GM21576 (cell line): ENCODE measurements at regions not wholly inside any gene's neighbourhood (a gene's known extent, or its start where the extent isn't known, plus 50 kb on each side); places are given as distances from the start of the nearest gene placed in this dataset.
A peak's percentile ranks its signal among the peaks of the same experiment; 100 is the strongest.

ENCODE experiments used
- ATAC-seq: cut with Tn5 transposase; IDR thresholded peaks from one replicate; pipeline ENCODE4 v1.9.1; 2021; ENCODE audit warnings: mild to moderate bottlenecking, moderate library complexity; ENCODE audit not compliant: unreplicated experiment

DNA sequence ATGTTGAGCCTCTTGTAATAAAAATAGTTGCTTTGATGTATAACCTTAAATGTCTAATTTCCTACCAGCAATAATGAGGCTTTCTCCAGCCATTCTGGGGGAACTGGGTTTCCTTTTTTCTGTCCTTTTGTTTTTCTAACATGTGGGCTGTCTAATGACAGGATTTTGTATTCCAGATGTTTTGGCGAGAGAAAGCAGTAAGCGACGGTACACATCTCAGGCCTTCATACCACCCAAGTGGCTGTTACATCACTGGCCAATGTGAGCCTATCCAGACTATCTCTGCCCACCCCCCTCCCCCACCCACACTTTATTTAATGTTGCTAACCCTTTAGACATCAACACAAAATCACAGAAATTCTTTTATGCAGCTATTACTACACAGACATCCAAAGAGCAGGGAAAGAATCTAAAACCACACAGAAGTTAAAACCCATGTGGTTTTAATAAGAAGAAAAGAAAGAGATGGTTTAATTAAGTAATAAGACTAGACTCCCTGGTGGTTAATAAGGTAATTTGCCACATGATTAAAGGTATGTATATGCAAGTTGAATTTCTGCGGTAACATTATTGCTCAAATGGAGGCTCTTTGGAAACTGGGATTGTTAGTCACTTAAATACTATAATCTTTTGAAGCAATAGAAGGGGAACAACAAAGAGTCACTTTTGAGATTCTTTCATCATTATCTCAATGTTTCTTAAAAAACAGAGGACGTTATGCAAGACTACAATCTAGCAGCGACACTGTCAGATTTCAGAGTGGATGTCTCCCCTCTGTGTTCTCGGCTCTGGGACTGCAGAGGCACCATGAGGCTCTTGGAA lies 365.1 kb downstream of the ENC1 start:
- no peak for ATAC-seq

GRCh38 chr5:74274326-74274725 lies 366.2 kb downstream of the ENC1 start:
- no peak for ATAC-seq

- ATAC-seq: no peak
Measured at GRCh38 chr5:74272831-74273451, 367.6 kb downstream of the ENC1 start.

GRCh38 chr5:74272024-74272775 lies 368.3 kb downstream of the ENC1 start:
- no peak for ATAC-seq

DNA sequence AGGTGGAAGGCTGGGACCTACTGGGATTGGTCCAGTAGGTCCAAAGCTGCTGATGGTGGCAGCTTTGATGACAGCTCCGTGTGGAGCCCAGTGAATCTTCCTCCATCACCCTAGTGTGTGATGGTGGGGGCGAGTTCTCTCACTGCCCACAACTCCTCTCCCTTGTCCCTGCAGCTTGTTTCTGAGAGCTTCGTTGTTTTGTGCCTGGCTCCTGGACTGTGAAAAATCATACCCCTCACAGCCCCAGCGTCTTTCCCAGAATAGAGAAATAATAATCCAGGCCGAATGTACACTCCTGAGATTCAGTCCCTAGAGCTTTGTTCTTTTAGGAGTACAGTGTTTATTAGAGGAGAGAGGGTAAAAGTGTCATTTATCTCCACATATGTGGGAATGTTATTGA lies 372.2 kb downstream of the ENC1 start:
- ATAC-seq: no peak

- ATAC-seq: no peak
Measured at GRCh38 chr5:74266836-74267235, 373.7 kb downstream of the ENC1 start.

- no peak for ATAC-seq
Measured at GRCh38 chr5:74266132-74266531, 374.4 kb downstream of the ENC1 start.

DNA sequence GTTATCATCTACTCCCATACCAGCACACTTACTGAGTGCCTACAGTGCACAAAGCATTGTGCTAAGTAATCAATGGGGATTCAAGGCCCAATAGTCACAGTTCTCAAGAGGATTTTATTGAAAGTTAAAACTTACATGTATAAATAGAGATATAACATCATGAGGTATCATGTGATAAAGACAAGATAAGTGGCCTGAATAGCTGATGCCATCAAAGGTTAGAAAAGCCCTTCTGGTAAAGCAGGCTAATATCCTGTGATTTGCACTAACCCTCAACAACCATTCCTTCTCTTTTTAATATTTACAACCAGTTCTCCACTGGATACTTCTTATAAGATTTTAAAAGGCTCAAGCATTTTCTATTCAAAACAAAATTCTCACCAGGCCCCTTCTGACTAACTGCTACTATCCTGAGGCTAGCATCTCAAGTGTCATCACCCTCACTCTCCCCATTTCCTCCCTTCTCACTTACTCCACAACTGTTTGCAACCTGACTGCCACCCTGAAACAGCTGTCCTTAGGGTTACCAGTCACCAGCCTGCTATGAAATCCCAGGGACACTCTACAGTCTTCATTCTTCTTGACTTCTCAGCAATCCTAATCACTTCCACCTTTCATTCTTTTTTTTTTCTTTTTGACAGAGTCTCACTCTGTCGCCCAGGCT lies 377.9 kb downstream of the ENC1 start:
- ATAC-seq: no peak

GRCh38 chr5:74261866-74262265 lies 378.7 kb downstream of the ENC1 start:
- ATAC-seq: no peak

GRCh38 chr5:74261421-74261820 lies 379.1 kb downstream of the ENC1 start:
- ATAC-seq: no peak

- ATAC-seq: no peak
Measured at GRCh38 chr5:74259572-74259971, 381.0 kb downstream of the ENC1 start.

GRCh38 chr5:74258314-74258665 lies 382.2 kb downstream of the ENC1 start:
- ATAC-seq: no peak

DNA sequence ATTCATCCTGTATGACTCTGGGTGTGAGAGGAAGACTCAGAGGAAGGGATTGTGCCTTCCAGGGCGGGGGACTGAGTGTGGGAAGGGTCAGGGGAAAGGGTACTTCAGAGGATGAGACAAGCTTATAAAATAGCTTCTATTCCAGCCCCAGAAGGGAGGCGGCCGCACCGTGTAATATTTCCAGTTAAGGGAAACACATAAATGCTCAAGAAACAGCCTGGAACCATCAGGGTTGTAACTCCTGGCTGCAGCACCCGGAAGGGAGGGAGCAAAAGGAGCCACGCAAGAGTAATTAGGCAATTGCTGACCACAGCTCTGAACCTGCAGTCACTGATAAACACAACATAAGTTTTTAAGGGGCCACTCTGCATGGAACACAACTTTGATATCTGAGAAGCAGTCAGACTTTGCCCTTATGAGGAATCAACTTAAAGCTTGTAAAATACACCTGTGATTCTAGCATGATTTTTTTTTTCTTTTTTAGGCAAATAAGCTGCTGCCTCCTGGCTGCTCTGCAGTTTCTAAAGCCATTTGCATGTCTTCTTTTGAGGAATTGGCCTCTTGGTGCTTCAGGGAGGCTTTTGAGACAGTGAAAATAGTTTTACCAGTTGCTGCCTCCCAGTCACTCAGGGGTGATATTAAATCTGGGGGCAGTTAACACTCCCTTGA lies 382.7 kb downstream of the ENC1 start:
- peak; percentile 60 for ATAC-seq

GRCh38 chr5:74257060-74257527 lies 383.4 kb downstream of the ENC1 start:
- ATAC-seq: no peak

DNA sequence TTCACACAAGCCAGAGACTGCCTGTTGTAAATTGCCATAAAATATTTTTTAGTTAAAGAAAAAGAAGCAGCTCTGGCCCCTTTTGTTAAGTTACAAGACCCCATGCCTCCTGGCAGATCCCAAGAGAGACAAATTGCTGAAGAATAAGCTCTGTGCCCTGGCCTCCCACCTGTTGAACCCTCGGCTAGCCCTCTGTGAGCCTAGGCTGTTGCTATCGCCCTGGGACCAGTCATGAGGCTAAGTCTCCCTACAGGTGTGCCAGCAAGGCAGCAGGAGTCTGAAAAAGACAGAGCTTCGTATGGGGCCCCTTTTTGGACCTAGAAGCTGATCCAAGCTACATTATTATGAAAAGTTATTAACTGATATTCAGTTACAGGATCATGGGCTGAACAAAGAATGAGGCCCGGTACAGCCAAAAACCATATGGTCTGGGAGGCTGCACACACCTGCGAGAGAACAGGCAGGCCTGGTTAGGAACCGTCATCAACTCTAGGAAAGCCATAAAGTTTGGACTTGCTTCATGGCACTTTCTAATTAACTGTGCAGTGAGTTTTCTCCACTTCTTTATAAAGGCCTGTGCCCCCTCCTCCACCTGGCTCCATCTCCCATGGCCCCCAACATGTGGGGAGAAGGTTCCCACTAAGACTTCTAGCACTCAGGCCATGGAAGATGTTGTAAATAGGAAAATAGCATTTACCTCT lies 384.7 kb downstream of the ENC1 start:
- ATAC-seq: no peak

GRCh38 chr5:74254257-74254656 lies 386.3 kb downstream of the ENC1 start:
- no peak for ATAC-seq

GRCh38 chr5:74252044-74252443 lies 388.5 kb downstream of the ENC1 start:
- ATAC-seq: no peak

DNA sequence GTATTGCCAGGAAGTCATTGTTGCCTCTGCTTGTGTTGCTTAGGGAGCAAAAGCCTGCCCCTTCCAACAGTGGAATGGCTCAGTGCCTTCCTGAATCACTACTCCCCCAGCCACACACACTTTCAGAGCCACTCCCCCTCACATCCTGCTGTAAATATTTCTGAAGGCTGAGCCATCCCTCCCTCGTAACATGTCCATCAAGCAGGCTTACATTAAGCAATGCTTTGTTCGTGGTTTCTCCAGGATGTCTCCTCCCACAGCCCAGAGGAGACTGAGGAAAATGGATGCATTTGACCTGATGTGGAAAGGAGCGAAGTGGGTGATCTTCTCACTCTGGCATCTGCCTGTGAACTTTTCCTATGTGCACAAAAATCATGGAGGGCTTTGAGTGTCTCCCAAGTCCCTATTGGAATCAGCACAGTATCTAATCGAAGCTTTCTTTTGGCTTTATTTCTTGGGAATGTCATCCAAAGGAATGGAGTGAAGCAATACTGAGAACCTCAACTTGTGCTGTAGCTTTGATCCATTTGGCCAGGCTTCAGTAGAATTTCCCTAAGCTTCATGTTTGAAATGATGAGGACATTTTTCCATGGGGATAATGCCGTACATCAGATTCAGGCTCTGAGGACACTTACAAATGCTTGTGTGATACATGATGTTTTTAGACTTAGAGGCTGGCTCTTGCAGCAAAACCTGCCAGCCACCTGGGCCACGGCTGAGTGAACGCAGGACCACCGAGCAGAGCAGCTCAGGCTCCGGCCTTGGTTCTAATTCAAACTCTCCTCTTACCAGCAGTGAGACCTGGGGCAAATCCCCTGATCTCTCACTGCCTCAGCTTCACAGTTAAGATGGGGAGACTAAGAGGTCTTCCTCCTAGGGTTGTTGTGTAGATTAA lies 389.1 kb downstream of the ENC1 start:
- ATAC-seq: no peak
